Right lobe of liver (tissue), 4 donors: ENCODE measurements at regions not wholly inside any gene's neighbourhood (a gene's known extent, or its start where the extent isn't known, plus 50 kb on each side); places are given as distances from the start of the nearest gene placed in this dataset.

Experiments used
- CTCF ChIP-seq, 4 donors: fragments of 200-600 bp in 3 of 4; fragments of 450-650 bp in 1 of 4; IDR thresholded peaks; one replicate each; pipeline versions ENCODE4 v1.5.1 to v1.8.0; 2016 to 2022; ENCODE audit warnings: antibody characterized with exemption in 4 of 4, mild to moderate bottlenecking in 2 of 4
- POLR2A ChIP-seq: fragments of 450-650 bp; IDR thresholded peaks from one replicate; pipeline ENCODE4 v1.6.1; 2017; ENCODE audit warnings: antibody characterized with exemption, mild to moderate bottlenecking
- donor health status: DM: no; HTN: no; CAD: no.
- donor health status: DM: no; HTN: no; CAD: no.
- donor health status: DM: no; HTN: yes; CAD: no.

GRCh38 chr6:19320111-19320581 is 517.0 kb upstream of the ID4 start:
- TF ChIP-seq CTCF (IDR thresholded peaks at IDR 0.05) (no peak), POLR2A (no peak)
